ENCODE measurements at regions not wholly inside any gene's neighbourhood (a gene's known extent, or its start where the extent isn't known, plus 50 kb on each side); places are given as distances from the start of the nearest gene placed in this dataset.

- TF ChIP-seq CTCF (IDR thresholded peaks at IDR 0.05 in 8 of 11, conservative IDR thresholded peaks at IDR 0.05 in 3 of 11) (no peak), POLR2A (IDR thresholded peaks at IDR 0.05) (no peak), POLR2AphosphoS5 (IDR thresholded peaks at IDR 0.05) (no peak)
These were observed 72.8 kb upstream of the PPM1H start for GRCh38 chr12:63007726-63008125.

Measured in spleen (tissue), 7 donors.